PC-3 (cell line): ENCODE measurements at regions not wholly inside any gene's neighbourhood (a gene's known extent, or its start where the extent isn't known, plus 50 kb on each side); places are given as distances from the start of the nearest gene placed in this dataset.
A peak's percentile ranks its signal among the peaks of the same experiment; 100 is the strongest.

Source experiments
- ATAC-seq: fragments of 200-7000 bp; cut with Tn5 transposase; 2 replicates; pipeline ENCODE4 v1.9.1; 2020; ENCODE audit warnings: mild to moderate bottlenecking, moderate library complexity
- BruUV-seq: library from RNA; stranded (reverse); fragments of 400-500 nt; replicated peaks from 2 replicates; lab custom pipeline; 2021; lab: Mats Ljungman, UMichigan
- CTCF ChIA-PET: fragments of 300-600 bp; sonication (Branson Sonifier 250); formaldehyde crosslinking; loops from one replicate; lab custom pipeline; 2022; ENCODE audit warnings: antibody characterized with exemption; lab: Charles Lee
- POLR2A ChIA-PET: fragments of 300-600 bp; sonication (Branson Sonifier 250); formaldehyde crosslinking; loops from one replicate; lab custom pipeline; 2022; ENCODE audit warnings: antibody characterized with exemption; ENCODE audit not compliant: unreplicated experiment; lab: Charles Lee
- DNase-seq: peaks from one replicate; pipeline ENCODE4 v3.0.0-alpha.2; 2015
- H2AFZ ChIP-seq: fragments of 300-600 bp; sonication (generic); 2 replicates; pipeline ENCODE4 v1.6.0; 2016; ENCODE audit warnings: antibody characterized with exemption, low read length
- H3F3A ChIP-seq: fragments of 300-600 bp; sonication (generic); one replicate; pipeline ENCODE4 v1.6.0; 2017; ENCODE audit warnings: antibody characterized with exemption, low read length, control low read depth, mild to moderate bottlenecking; ENCODE audit not compliant: unreplicated experiment
- H3K27ac ChIP-seq: fragments of 300-600 bp; sonication (generic); 2 replicates; pipeline ENCODE4 v1.5.1; 2016; ENCODE audit warnings: mild to moderate bottlenecking, low read length
- H3K27me3 ChIP-seq: fragments of 300-600 bp; sonication (generic); 2 replicates; pipeline ENCODE4 v1.6.1; 2016; ENCODE audit warnings: low read length, mixed read lengths
- H3K36me3 ChIP-seq: fragments of 300-600 bp; sonication (generic); 2 replicates; pipeline ENCODE4 v1.6.1; 2016; ENCODE audit warnings: low read depth, mixed run types, low read length, mixed read lengths
- H3K4me1 ChIP-seq: fragments of 300-600 bp; sonication (generic); 2 replicates; pipeline ENCODE4 v1.5.1; 2016; ENCODE audit warnings: low read length; ENCODE audit not compliant: insufficient read depth
- H3K4me2 ChIP-seq: fragments of 300-600 bp; sonication (generic); 2 replicates; pipeline ENCODE4 v1.6.0; 2016; ENCODE audit warnings: low read length
- H3K4me3 ChIP-seq: fragments of 300-600 bp; sonication (generic); 2 replicates; pipeline ENCODE4 v1.5.1; 2016; ENCODE audit warnings: mild to moderate bottlenecking, low read length, mixed read lengths
- H3K79me2 ChIP-seq: fragments of 300-600 bp; sonication (generic); 2 replicates; pipeline ENCODE4 v1.6.1; 2017; ENCODE audit warnings: low read length, mixed read lengths
- H3K9ac ChIP-seq: fragments of 300-600 bp; sonication (generic); 2 replicates; pipeline ENCODE4 v1.6.0; 2016; ENCODE audit warnings: mild to moderate bottlenecking, low read length
- H3K9me2 ChIP-seq: fragments of 300-600 bp; sonication (generic); replicated peaks from 2 replicates; pipeline ENCODE4 v1.6.1; 2016; ENCODE audit warnings: mixed run types, low read length, mixed read lengths
- H3K9me3 ChIP-seq: fragments of 300-600 bp; sonication (generic); 2 replicates; pipeline ENCODE4 v1.6.1; 2016; ENCODE audit warnings: low read length, mixed read lengths
- H4K20me1 ChIP-seq: fragments of 300-600 bp; sonication (generic); 2 replicates; pipeline ENCODE4 v1.6.1; 2016; ENCODE audit warnings: low read length, mixed read lengths
- CTCF ChIP-seq: fragments of 300-600 bp; sonication (generic); conservative IDR thresholded peaks from 2 replicates; pipeline ENCODE4 v1.5.1; 2017; ENCODE audit warnings: antibody characterized with exemption, low read depth, mild to moderate bottlenecking, low read length
- EZH2 ChIP-seq: fragments of 300-600 bp; sonication (generic); IDR thresholded peaks from one replicate; pipeline ENCODE4 v1.6.1; 2017; ENCODE audit warnings: antibody characterized with exemption, mild to moderate bottlenecking, low read length; ENCODE audit not compliant: unreplicated experiment
- EZH2phosphoT487 ChIP-seq: fragments of 300-600 bp; sonication (generic); IDR thresholded peaks from 2 replicates; pipeline ENCODE4 v1.6.1; 2018; ENCODE audit warnings: mild to moderate bottlenecking, antibody characterized with exemption, low read length, borderline replicate concordance
- intact Hi-C: fragments of 100-400 bp; cut with micrococcal nuclease; formaldehyde crosslinking; loops from 2 replicates; pipeline ENCODE4 v1.9.0; 2023

GRCh38 chr1:244968881-244969280 lies 104.5 kb upstream of the HNRNPU start:
- peak overlapping the region; percentile 69; the same call in 1 of the 2 replicates for H2AFZ ChIP-seq
- H3K9me3 ChIP-seq = no peaks in the 10 kb centered on the region
- CTCF ChIA-PET = no interaction called here
- peaks cover 6% of the 10 kb centered on the region for H3F3A ChIP-seq
- H3K4me2 ChIP-seq = peak overlapping the region; percentile 87
- BruUV-seq = no TSS peak
- no peaks in the 10 kb centered on the region for H3K27me3 ChIP-seq
- intact Hi-C loops = loop anchor here (1.0 kb wide), 1 partner anchor 135 kb away; no protein-coding TSS in a partner anchor
- peak overlapping the region; percentile 95 for H3K27ac ChIP-seq
- TF ChIP-seq EZH2 = no peak
- TF ChIP-seq CTCF = no peak
- no peak for TF ChIP-seq EZH2phosphoT487
- H3K4me3 ChIP-seq = peak overlapping the region; percentile 74
- ATAC-seq (no peak), DNase-seq (no peak)
- H4K20me1 ChIP-seq = no peaks in the 10 kb centered on the region
- H3K36me3 ChIP-seq = no peaks in the 10 kb centered on the region
- H3K4me1 ChIP-seq = peaks cover 35% of the 10 kb centered on the region
- no peaks in the 10 kb centered on the region for H3K9me2 ChIP-seq
- H3K79me2 ChIP-seq = peaks cover 19% of the 10 kb centered on the region
- peak overlapping the region; percentile 96 for H3K9ac ChIP-seq
- POLR2A ChIA-PET = interaction anchor here (0.5 to 1.5 kb wide), 6 partner anchors 35 to 1381 kb away, joined by 3 to 15 read pairs (median 4); partner anchors contain the start of gene HNRNPU

DNA sequence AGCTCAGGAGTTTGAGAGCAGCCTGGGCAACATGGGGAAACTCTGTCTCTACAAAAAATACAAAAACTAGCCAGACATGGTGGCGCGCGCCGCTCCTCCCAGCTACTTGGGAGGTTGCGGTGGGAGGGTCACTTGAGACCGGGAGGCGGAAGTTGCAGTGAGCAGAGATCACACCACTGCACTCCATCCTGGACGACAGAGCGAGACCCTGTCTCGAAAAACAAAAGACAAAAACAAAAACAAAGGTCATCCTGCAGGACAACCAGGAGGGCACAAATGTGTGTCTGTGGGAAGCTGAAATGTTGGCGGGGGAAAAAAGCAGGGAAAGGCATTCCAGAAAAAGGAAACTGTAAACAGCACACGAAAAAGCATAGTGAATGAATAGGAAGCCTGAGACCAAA lies 104.1 kb upstream of the HNRNPU start:
- Histone ChIP-seq H3K4me3 (peak overlapping the region; percentile 74), H3K27ac (peak overlapping the region; percentile 95; the same call in 1 of the 2 replicates), H3K79me2 (peaks cover 18% of the 10 kb centered on the region), H3K9ac (peak overlapping the region; percentile 96; the same call in 1 of the 2 replicates), H2AFZ (0 out of 2 replicates have a peak overlapping the region, but pooled peaks have one; percentile 6), H3K4me2 (peak overlapping the region; percentile 87), H3K9me2 (no peaks in the 10 kb centered on the region), H3F3A (peaks cover 9% of the 10 kb centered on the region), H3K9me3 (no peaks in the 10 kb centered on the region), H4K20me1 (no peaks in the 10 kb centered on the region), H3K27me3 (no peaks in the 10 kb centered on the region), H3K4me1 (peaks cover 39% of the 10 kb centered on the region), H3K36me3 (no peaks in the 10 kb centered on the region)
- DNase-seq = no peak
- TF ChIP-seq CTCF (no peak), EZH2 (no peak), EZH2phosphoT487 (no peak)
- intact Hi-C loops = no loop called here
- no peak for ATAC-seq
- BruUV-seq = no TSS peak
- ChIA-PET CTCF (no interaction called here), POLR2A (no interaction called here)

DNA sequence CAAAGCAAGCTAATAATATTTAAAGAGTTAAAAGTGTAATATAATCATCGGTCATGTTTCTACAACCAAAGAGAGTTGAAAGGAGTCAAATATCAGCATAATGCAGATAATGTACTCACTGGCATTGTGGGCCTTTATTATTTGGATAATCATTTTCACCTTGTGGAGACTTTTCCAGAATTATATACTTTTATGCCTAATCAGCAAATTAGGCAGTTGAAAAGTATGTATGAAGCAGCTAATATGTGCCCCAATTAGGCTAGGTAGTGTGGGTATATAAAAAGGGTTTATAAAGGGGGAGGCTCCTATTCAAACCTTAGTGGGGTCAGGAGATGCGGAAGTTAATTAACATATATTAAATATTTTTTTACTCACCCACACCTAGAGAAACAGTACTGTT lies 102.8 kb upstream of the HNRNPU start:
- no peaks in the 10 kb centered on the region for H3K9me2 ChIP-seq
- H2AFZ ChIP-seq = no peak overlapping the region
- ChIA-PET CTCF (no interaction called here), POLR2A (no interaction called here)
- H3K9ac ChIP-seq = no peak overlapping the region
- peaks cover 45% of the 10 kb centered on the region for H3K4me1 ChIP-seq
- no peak overlapping the region for H3K4me2 ChIP-seq
- no peak overlapping the region for H3K4me3 ChIP-seq
- H3K9me3 ChIP-seq = no peaks in the 10 kb centered on the region
- H3K36me3 ChIP-seq = no peaks in the 10 kb centered on the region
- intact Hi-C loops = no loop called here
- ATAC-seq (no peak), DNase-seq (no peak)
- H3F3A ChIP-seq = peaks cover 9% of the 10 kb centered on the region
- TF ChIP-seq EZH2 (no peak), EZH2phosphoT487 (no peak), CTCF (no peak)
- peaks cover 9% of the 10 kb centered on the region for H3K79me2 ChIP-seq
- no peaks in the 10 kb centered on the region for H3K27me3 ChIP-seq
- H4K20me1 ChIP-seq = no peaks in the 10 kb centered on the region
- no TSS peak for BruUV-seq
- H3K27ac ChIP-seq = no peak overlapping the region
